ENCODE measurements at regions not wholly inside any gene's neighbourhood (a gene's known extent, or its start where the extent isn't known, plus 50 kb on each side); places are given as distances from the start of the nearest gene placed in this dataset.
A peak's percentile ranks its signal among the peaks of the same experiment; 100 is the strongest.

GRCh38 chr2:133737242-133737993 is 169.2 kb upstream of the NCKAP5 start:
- Histone ChIP-seq H3K27me3 (ENCODE audit: control insufficient read depth in 2 of 2, insufficient read depth in 2 of 2, low read length in 2 of 2) (no peaks in the 10 kb centered on the region), H3K27ac (ENCODE audit: low read depth, low read length) (no peak overlapping the region), H3K4me1 (ENCODE audit: control insufficient read depth in 2 of 2, insufficient read depth in 2 of 2, low read length in 2 of 2) (no peaks in the 10 kb centered on the region), H3K36me3 (ENCODE audit: control insufficient read depth in 2 of 3, insufficient read depth in 3 of 3, low read length in 3 of 3) (no peaks in the 10 kb centered on the region), H3K9me3 (ENCODE audit: control insufficient read depth in 2 of 3, low read length in 3 of 3) (no peaks in the 10 kb centered on the region), H3K4me3 (ENCODE audit: low read length) (no peak overlapping the region)
- Mint-ChIP-seq H3K4me1 (peaks cover 0 to 1% (median 0%) of the 10 kb centered on the region in 7 donors), H3K27me3 (peaks cover 0 to 9% (median 0%) of the 10 kb centered on the region in 5 donors), H3K36me3 (no peaks in the 10 kb centered on the region), H3K9me3 (peaks cover 0 to 6% (median 4%) of the 10 kb centered on the region in 11 donors), H3K27ac (no peak overlapping the region), H3K4me3 (no peak overlapping the region)
- POLR2A ChIA-PET: no interaction called here
- intact Hi-C loops (cut with micrococcal nuclease): no loop called here
- CTCF ChIA-PET: no interaction called here
- DNase-seq (no peak), ATAC-seq (no peak)

GRCh38 chr2:133739039-133739438 is 170.8 kb upstream of the NCKAP5 start:
- CTCF ChIA-PET: no interaction called here
- Mint-ChIP-seq H3K27me3 (peaks cover 0 to 15% (median 7%) of the 10 kb centered on the region in 5 donors), H3K4me3 (no peak overlapping the region), H3K4me1 (peaks cover 0 to 1% (median 0%) of the 10 kb centered on the region in 7 donors), H3K27ac (no peak overlapping the region), H3K9me3 (peaks cover 0 to 6% (median 2%) of the 10 kb centered on the region in 11 donors), H3K36me3 (no peaks in the 10 kb centered on the region)
- H3K27ac ChIP-seq (ENCODE audit: low read depth, low read length): no peak overlapping the region
- intact Hi-C loops (cut with micrococcal nuclease): no loop called here
- no peaks in the 10 kb centered on the region for H3K4me1 ChIP-seq (ENCODE audit: control insufficient read depth in 2 of 2, insufficient read depth in 2 of 2, low read length in 2 of 2)
- H3K4me3 ChIP-seq (ENCODE audit: low read length): no peak overlapping the region
- ATAC-seq (no peak), DNase-seq (no peak)
- no peaks in the 10 kb centered on the region for H3K27me3 ChIP-seq (ENCODE audit: control insufficient read depth in 2 of 2, insufficient read depth in 2 of 2, low read length in 2 of 2)
- no peaks in the 10 kb centered on the region for H3K36me3 ChIP-seq (ENCODE audit: control insufficient read depth in 2 of 3, insufficient read depth in 3 of 3, low read length in 3 of 3)
- no peaks in the 10 kb centered on the region for H3K9me3 ChIP-seq (ENCODE audit: control insufficient read depth in 2 of 3, low read length in 3 of 3)
- POLR2A ChIA-PET: interaction anchor here (0.6 kb wide), 1 partner anchor 80 kb away, joined by 4 read pairs; no protein-coding TSS in a partner anchor

GRCh38 chr2:133740500-133740899 is 172.2 kb upstream of the NCKAP5 start:
- H3K9me3 Mint-ChIP-seq: peaks cover 0 to 6% (median 0%) of the 10 kb centered on the region in 11 donors
- ChIA-PET CTCF (no interaction called here), POLR2A (no interaction called here)
- H3K4me1 Mint-ChIP-seq: no peaks in the 10 kb centered on the region
- no peak overlapping the region for H3K27ac ChIP-seq (ENCODE audit: low read depth, low read length)
- H3K9me3 ChIP-seq (ENCODE audit: control insufficient read depth in 2 of 3, low read length in 3 of 3): no peaks in the 10 kb centered on the region
- intact Hi-C loops (cut with micrococcal nuclease): no loop called here
- no peak overlapping the region for H3K4me3 Mint-ChIP-seq
- no peaks in the 10 kb centered on the region for H3K36me3 ChIP-seq (ENCODE audit: control insufficient read depth in 2 of 3, insufficient read depth in 3 of 3, low read length in 3 of 3)
- no peak overlapping the region for H3K27ac Mint-ChIP-seq
- H3K4me3 ChIP-seq (ENCODE audit: low read length): no peak overlapping the region
- DNase-seq (no peak), ATAC-seq (no peak)
- no peaks in the 10 kb centered on the region for H3K36me3 Mint-ChIP-seq
- no peaks in the 10 kb centered on the region for H3K4me1 ChIP-seq (ENCODE audit: control insufficient read depth in 2 of 2, insufficient read depth in 2 of 2, low read length in 2 of 2)
- H3K27me3 ChIP-seq (ENCODE audit: control insufficient read depth in 2 of 2, insufficient read depth in 2 of 2, low read length in 2 of 2): no peaks in the 10 kb centered on the region
- H3K27me3 Mint-ChIP-seq: peaks cover 0 to 15% (median 7%) of the 10 kb centered on the region in 5 donors

GRCh38 chr2:133748007-133748700 is 179.9 kb upstream of the NCKAP5 start:
- Mint-ChIP-seq H3K27me3 (peaks cover 0 to 20% (median 5%) of the 10 kb centered on the region in 5 donors), H3K9me3 (peaks cover 0 to 4% (median 0%) of the 10 kb centered on the region in 11 donors), H3K36me3 (no peaks in the 10 kb centered on the region), H3K27ac (no peak overlapping the region), H3K4me3 (no peak overlapping the region), H3K4me1 (no peaks in the 10 kb centered on the region)
- intact Hi-C loops (cut with micrococcal nuclease): no loop called here
- Histone ChIP-seq H3K9me3 (ENCODE audit: control insufficient read depth in 2 of 3, low read length in 3 of 3) (no peaks in the 10 kb centered on the region), H3K4me1 (ENCODE audit: control insufficient read depth in 2 of 2, insufficient read depth in 2 of 2, low read length in 2 of 2) (no peaks in the 10 kb centered on the region), H3K36me3 (ENCODE audit: control insufficient read depth in 2 of 3, insufficient read depth in 3 of 3, low read length in 3 of 3) (no peaks in the 10 kb centered on the region), H3K27ac (ENCODE audit: low read depth, low read length) (no peak overlapping the region), H3K4me3 (ENCODE audit: low read length) (no peak overlapping the region), H3K27me3 (ENCODE audit: control insufficient read depth in 2 of 2, insufficient read depth in 2 of 2, low read length in 2 of 2) (no peaks in the 10 kb centered on the region)
- ChIA-PET POLR2A (no interaction called here), CTCF (no interaction called here)
- DNase-seq: no peak
- ATAC-seq: peak; percentile 16

- Histone ChIP-seq H3K36me3 (ENCODE audit: control insufficient read depth in 2 of 3, insufficient read depth in 3 of 3, low read length in 3 of 3) (no peaks in the 10 kb centered on the region), H3K27ac (ENCODE audit: low read depth, low read length) (no peak overlapping the region), H3K4me1 (ENCODE audit: control insufficient read depth in 2 of 2, insufficient read depth in 2 of 2, low read length in 2 of 2) (no peaks in the 10 kb centered on the region), H3K4me3 (ENCODE audit: low read length) (no peak overlapping the region), H3K27me3 (ENCODE audit: control insufficient read depth in 2 of 2, insufficient read depth in 2 of 2, low read length in 2 of 2) (no peaks in the 10 kb centered on the region), H3K9me3 (ENCODE audit: control insufficient read depth in 2 of 3, low read length in 3 of 3) (no peaks in the 10 kb centered on the region)
- intact Hi-C loops (cut with micrococcal nuclease): no loop called here
- ATAC-seq: no peak
- DNase-seq: no peak
- H3K27ac Mint-ChIP-seq: no peak overlapping the region
- H3K9me3 Mint-ChIP-seq: peaks cover 0 to 14% (median 0%) of the 10 kb centered on the region in 11 donors
- no peak overlapping the region for H3K4me3 Mint-ChIP-seq
- CTCF ChIA-PET: no interaction called here
- no peaks in the 10 kb centered on the region for H3K4me1 Mint-ChIP-seq
- POLR2A ChIA-PET: no interaction called here
- peaks cover 0 to 22% (median 4%) of the 10 kb centered on the region in 5 donors for H3K27me3 Mint-ChIP-seq
- no peaks in the 10 kb centered on the region for H3K36me3 Mint-ChIP-seq
Measured at GRCh38 chr2:133753665-133754064, 185.4 kb upstream of the NCKAP5 start.

GRCh38 chr2:133755480-133756300 is 187.4 kb upstream of the NCKAP5 start:
- intact Hi-C loops (cut with micrococcal nuclease): no loop called here
- Mint-ChIP-seq H3K36me3 (no peaks in the 10 kb centered on the region), H3K4me1 (no peaks in the 10 kb centered on the region), H3K27me3 (peaks cover 0 to 15% (median 9%) of the 10 kb centered on the region in 5 donors), H3K27ac (no peak overlapping the region), H3K9me3 (peaks cover 0 to 15% (median 0%) of the 10 kb centered on the region in 11 donors), H3K4me3 (no peak overlapping the region)
- ATAC-seq (no peak), DNase-seq (no peak)
- Histone ChIP-seq H3K27ac (ENCODE audit: low read depth, low read length) (no peak overlapping the region), H3K4me3 (ENCODE audit: low read length) (no peak overlapping the region), H3K4me1 (ENCODE audit: control insufficient read depth in 2 of 2, insufficient read depth in 2 of 2, low read length in 2 of 2) (no peaks in the 10 kb centered on the region), H3K27me3 (ENCODE audit: control insufficient read depth in 2 of 2, insufficient read depth in 2 of 2, low read length in 2 of 2) (no peaks in the 10 kb centered on the region), H3K9me3 (ENCODE audit: control insufficient read depth in 2 of 3, low read length in 3 of 3) (no peaks in the 10 kb centered on the region), H3K36me3 (ENCODE audit: control insufficient read depth in 2 of 3, insufficient read depth in 3 of 3, low read length in 3 of 3) (no peaks in the 10 kb centered on the region)
- CTCF ChIA-PET: no interaction called here
- POLR2A ChIA-PET: no interaction called here
